Ishikawa (cell line): ENCODE measurements at regions not wholly inside any gene's neighbourhood (a gene's known extent, or its start where the extent isn't known, plus 50 kb on each side); places are given as distances from the start of the nearest gene placed in this dataset.

Experiments used
- CEBPB ChIP-seq: IDR thresholded peaks from 2 replicates; pipeline ENCODE4 v1.6.1; 2012
- CREB1 ChIP-seq: IDR thresholded peaks from 2 replicates; pipeline ENCODE4 v1.6.1; 2012; ENCODE audit warnings: low read depth
- EGR1 ChIP-seq: IDR thresholded peaks from 2 replicates; pipeline ENCODE4 v1.6.1; 2012
- EP300 ChIP-seq: IDR thresholded peaks from 2 replicates; pipeline ENCODE4 v1.6.1; 2012; ENCODE audit warnings: borderline replicate concordance
- FOXM1 ChIP-seq: IDR thresholded peaks from 2 replicates; pipeline ENCODE4 v1.6.1; 2012; ENCODE audit warnings: low read depth, borderline replicate concordance
- NFIC ChIP-seq: IDR thresholded peaks from 2 replicates; pipeline ENCODE4 v1.6.1; 2012
- RAD21 ChIP-seq: IDR thresholded peaks from 2 replicates; pipeline ENCODE4 v1.6.1; 2012; ENCODE audit warnings: low read depth
- TAF1 ChIP-seq: IDR thresholded peaks from 2 replicates; pipeline ENCODE4 v1.6.1; 2012; ENCODE audit warnings: low read depth, mild to moderate bottlenecking
- TCF12 ChIP-seq: IDR thresholded peaks from 2 replicates; pipeline ENCODE4 v1.6.1; 2012; ENCODE audit warnings: low read depth
- TEAD4 ChIP-seq: IDR thresholded peaks from 2 replicates; pipeline ENCODE4 v1.6.1; 2012
- YY1 ChIP-seq: IDR thresholded peaks from 2 replicates; pipeline ENCODE4 v1.6.1; 2012; ENCODE audit warnings: low read depth
- ZBTB7A ChIP-seq: IDR thresholded peaks from 2 replicates; pipeline ENCODE4 v1.6.1; 2012; ENCODE audit warnings: low read depth
- TF ChIP-seq, protein P1 (sequence below): IDR thresholded peaks from 2 replicates; pipeline ENCODE4 v1.6.1; 2012
- TF ChIP-seq, protein P2 (sequence below): IDR thresholded peaks from 2 replicates; pipeline ENCODE4 v1.6.1; 2012
- TF ChIP-seq, protein P3 (sequence below): IDR thresholded peaks from 2 replicates; pipeline ENCODE4 v1.6.1; 2012; ENCODE audit warnings: low read depth, mild to moderate bottlenecking

- TF ChIP-seq CREB1 (no peak), NFIC (no peak), TAF1 (no peak), YY1 (no peak), EGR1 (no peak), FOXM1 (no peak), RAD21 (no peak), TEAD4 (no peak), CEBPB (no peak), ZBTB7A (no peak), TCF12 (no peak), EP300 (no peak)
- TF ChIP-seq, protein P1, sequence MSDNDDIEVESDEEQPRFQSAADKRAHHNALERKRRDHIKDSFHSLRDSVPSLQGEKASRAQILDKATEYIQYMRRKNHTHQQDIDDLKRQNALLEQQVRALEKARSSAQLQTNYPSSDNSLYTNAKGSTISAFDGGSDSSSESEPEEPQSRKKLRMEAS = no peak
- TF ChIP-seq, protein P2, sequence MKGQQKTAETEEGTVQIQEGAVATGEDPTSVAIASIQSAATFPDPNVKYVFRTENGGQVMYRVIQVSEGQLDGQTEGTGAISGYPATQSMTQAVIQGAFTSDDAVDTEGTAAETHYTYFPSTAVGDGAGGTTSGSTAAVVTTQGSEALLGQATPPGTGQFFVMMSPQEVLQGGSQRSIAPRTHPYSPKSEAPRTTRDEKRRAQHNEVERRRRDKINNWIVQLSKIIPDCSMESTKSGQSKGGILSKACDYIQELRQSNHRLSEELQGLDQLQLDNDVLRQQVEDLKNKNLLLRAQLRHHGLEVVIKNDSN = no peak
- TF ChIP-seq, protein P3, sequence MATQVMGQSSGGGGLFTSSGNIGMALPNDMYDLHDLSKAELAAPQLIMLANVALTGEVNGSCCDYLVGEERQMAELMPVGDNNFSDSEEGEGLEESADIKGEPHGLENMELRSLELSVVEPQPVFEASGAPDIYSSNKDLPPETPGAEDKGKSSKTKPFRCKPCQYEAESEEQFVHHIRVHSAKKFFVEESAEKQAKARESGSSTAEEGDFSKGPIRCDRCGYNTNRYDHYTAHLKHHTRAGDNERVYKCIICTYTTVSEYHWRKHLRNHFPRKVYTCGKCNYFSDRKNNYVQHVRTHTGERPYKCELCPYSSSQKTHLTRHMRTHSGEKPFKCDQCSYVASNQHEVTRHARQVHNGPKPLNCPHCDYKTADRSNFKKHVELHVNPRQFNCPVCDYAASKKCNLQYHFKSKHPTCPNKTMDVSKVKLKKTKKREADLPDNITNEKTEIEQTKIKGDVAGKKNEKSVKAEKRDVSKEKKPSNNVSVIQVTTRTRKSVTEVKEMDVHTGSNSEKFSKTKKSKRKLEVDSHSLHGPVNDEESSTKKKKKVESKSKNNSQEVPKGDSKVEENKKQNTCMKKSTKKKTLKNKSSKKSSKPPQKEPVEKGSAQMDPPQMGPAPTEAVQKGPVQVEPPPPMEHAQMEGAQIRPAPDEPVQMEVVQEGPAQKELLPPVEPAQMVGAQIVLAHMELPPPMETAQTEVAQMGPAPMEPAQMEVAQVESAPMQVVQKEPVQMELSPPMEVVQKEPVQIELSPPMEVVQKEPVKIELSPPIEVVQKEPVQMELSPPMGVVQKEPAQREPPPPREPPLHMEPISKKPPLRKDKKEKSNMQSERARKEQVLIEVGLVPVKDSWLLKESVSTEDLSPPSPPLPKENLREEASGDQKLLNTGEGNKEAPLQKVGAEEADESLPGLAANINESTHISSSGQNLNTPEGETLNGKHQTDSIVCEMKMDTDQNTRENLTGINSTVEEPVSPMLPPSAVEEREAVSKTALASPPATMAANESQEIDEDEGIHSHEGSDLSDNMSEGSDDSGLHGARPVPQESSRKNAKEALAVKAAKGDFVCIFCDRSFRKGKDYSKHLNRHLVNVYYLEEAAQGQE = no peak
Observed at GRCh38 chr5:89269721-89270120, 386.7 kb upstream of the MEF2C start.

GRCh38 chr5:89268460-89268859 lies 385.5 kb upstream of the MEF2C start:
- TF ChIP-seq, protein P1 = no peak
- TF ChIP-seq EGR1 = no peak
- no peak for TF ChIP-seq TCF12
- TF ChIP-seq, protein P2 = no peak
- no peak for TF ChIP-seq TEAD4
- TF ChIP-seq TAF1 = no peak
- TF ChIP-seq EP300 = no peak
- TF ChIP-seq CEBPB = no peak
- TF ChIP-seq CREB1 = no peak
- TF ChIP-seq ZBTB7A = no peak
- no peak for TF ChIP-seq NFIC
- no peak for TF ChIP-seq FOXM1
- TF ChIP-seq, protein P3 = no peak

GRCh38 chr5:89267788-89268187 lies 384.8 kb upstream of the MEF2C start:
- no peak for TF ChIP-seq TAF1
- TF ChIP-seq RAD21 = no peak
- no peak for TF ChIP-seq FOXM1
- TF ChIP-seq TEAD4 = no peak
- no peak for TF ChIP-seq TCF12
- TF ChIP-seq YY1 = no peak
- TF ChIP-seq, protein P3 = no peak
- TF ChIP-seq, protein P2 = no peak
- TF ChIP-seq EP300 = no peak
- TF ChIP-seq, protein P1 = no peak
- TF ChIP-seq EGR1 = no peak
- no peak for TF ChIP-seq ZBTB7A
- TF ChIP-seq CREB1 = no peak

- TF ChIP-seq CEBPB = no peak
- TF ChIP-seq TEAD4 = no peak
- TF ChIP-seq, protein P1 = no peak
- TF ChIP-seq EP300 = no peak
- no peak for TF ChIP-seq TAF1
- TF ChIP-seq, protein P2 = no peak
- TF ChIP-seq FOXM1 = no peak
- TF ChIP-seq CREB1 = no peak
- no peak for TF ChIP-seq ZBTB7A
- TF ChIP-seq RAD21 = no peak
- TF ChIP-seq, protein P3 = no peak
- TF ChIP-seq YY1 = no peak
- no peak for TF ChIP-seq NFIC
- TF ChIP-seq TCF12 = no peak
- TF ChIP-seq EGR1 = no peak
Observed at GRCh38 chr5:89265511-89266179, 382.7 kb upstream of the MEF2C start.
